OCI-LY3 (cell line): ENCODE measurements at regions not wholly inside any gene's neighbourhood (a gene's known extent, or its start where the extent isn't known, plus 50 kb on each side); places are given as distances from the start of the nearest gene placed in this dataset.

Experiments used
- EZH2phosphoT487 ChIP-seq: fragments of 200-600 bp; shearing (Covaris generic); IDR thresholded peaks from 2 replicates; pipeline ENCODE4 v1.6.1; 2018; ENCODE audit warnings: antibody characterized with exemption, mixed run types, low read depth
- TF ChIP-seq, protein P1 (sequence below): fragments of 200-600, 300-600 bp; sonication (generic); IDR thresholded peaks from 2 replicates; pipeline ENCODE4 v1.5.1; 2014; ENCODE audit warnings: antibody characterized with exemption, low read length, low read depth

- TF ChIP-seq, protein P1, sequence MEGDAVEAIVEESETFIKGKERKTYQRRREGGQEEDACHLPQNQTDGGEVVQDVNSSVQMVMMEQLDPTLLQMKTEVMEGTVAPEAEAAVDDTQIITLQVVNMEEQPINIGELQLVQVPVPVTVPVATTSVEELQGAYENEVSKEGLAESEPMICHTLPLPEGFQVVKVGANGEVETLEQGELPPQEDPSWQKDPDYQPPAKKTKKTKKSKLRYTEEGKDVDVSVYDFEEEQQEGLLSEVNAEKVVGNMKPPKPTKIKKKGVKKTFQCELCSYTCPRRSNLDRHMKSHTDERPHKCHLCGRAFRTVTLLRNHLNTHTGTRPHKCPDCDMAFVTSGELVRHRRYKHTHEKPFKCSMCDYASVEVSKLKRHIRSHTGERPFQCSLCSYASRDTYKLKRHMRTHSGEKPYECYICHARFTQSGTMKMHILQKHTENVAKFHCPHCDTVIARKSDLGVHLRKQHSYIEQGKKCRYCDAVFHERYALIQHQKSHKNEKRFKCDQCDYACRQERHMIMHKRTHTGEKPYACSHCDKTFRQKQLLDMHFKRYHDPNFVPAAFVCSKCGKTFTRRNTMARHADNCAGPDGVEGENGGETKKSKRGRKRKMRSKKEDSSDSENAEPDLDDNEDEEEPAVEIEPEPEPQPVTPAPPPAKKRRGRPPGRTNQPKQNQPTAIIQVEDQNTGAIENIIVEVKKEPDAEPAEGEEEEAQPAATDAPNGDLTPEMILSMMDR = no peak
- no peak for TF ChIP-seq EZH2phosphoT487
Observed at GRCh38 chrX:127571834-127572233, 480.4 kb downstream of the ACTRT1 start.
